IMR-90 (cell line): ENCODE measurements at regions not wholly inside any gene's neighbourhood (a gene's known extent, or its start where the extent isn't known, plus 50 kb on each side); places are given as distances from the start of the nearest gene placed in this dataset.
"Not testable (repeated sequence)": the region's sequence is repeated elsewhere in the genome, so short reads cannot be mapped to it uniquely, and the experiment has no call there.

Source experiments
- BHLHE40 ChIP-seq: fragments of 150-350 bp; IDR thresholded peaks from 2 replicates; pipeline ENCODE4 v1.6.1; 2016; ENCODE audit warnings: mild to moderate bottlenecking, low read depth, low read length
- CEBPB ChIP-seq: IDR thresholded peaks from 2 replicates; pipeline ENCODE4 v1.6.1; 2012; ENCODE audit warnings: low read depth, low read length, improper control_type of control experiment
- CHD1 ChIP-seq: IDR thresholded peaks from 2 replicates; pipeline ENCODE4 v1.6.1; 2012; ENCODE audit warnings: low read depth, low read length, improper control_type of control experiment
- FOS ChIP-seq: fragments of 150-350 bp; IDR thresholded peaks from 2 replicates; pipeline ENCODE4 v1.6.1; 2016; ENCODE audit warnings: low read depth, low read length
- MAFK ChIP-seq: IDR thresholded peaks from 2 replicates; pipeline ENCODE4 v1.6.1; 2012; ENCODE audit warnings: low read depth, low read length, improper control_type of control experiment
- MAZ ChIP-seq: IDR thresholded peaks from 2 replicates; pipeline ENCODE4 v1.6.1; 2012; ENCODE audit warnings: low read depth, mild to moderate bottlenecking, low read length, improper control_type of control experiment, moderate library complexity, borderline replicate concordance
- NFE2L2 ChIP-seq: fragments of 150-350 bp; IDR thresholded peaks from 2 replicates; pipeline ENCODE4 v1.6.1; 2016; ENCODE audit warnings: low read depth, mild to moderate bottlenecking, low read length
- POLR2A ChIP-seq: IDR thresholded peaks from 2 replicates; pipeline ENCODE4 v1.6.1; 2012; ENCODE audit warnings: mild to moderate bottlenecking, low read depth, low read length
- RAD21 ChIP-seq: IDR thresholded peaks from 2 replicates; pipeline ENCODE4 v1.6.1; 2012; ENCODE audit warnings: low read length, improper control_type of control experiment
- RCOR1 ChIP-seq: IDR thresholded peaks from 2 replicates; pipeline ENCODE4 v1.6.1; 2012; ENCODE audit warnings: mild to moderate bottlenecking, low read length, improper control_type of control experiment; ENCODE audit not compliant: insufficient replicate concordance
- RFX5 ChIP-seq: IDR thresholded peaks from 2 replicates; pipeline ENCODE4 v1.8.0; 2012; ENCODE audit warnings: low read depth, mild to moderate bottlenecking, low read length, moderate library complexity
- USF2 ChIP-seq: fragments of 150-350 bp; IDR thresholded peaks from 2 replicates; pipeline ENCODE4 v1.6.1; 2017; ENCODE audit warnings: mild to moderate bottlenecking, antibody characterized with exemption, low read length, low read depth
- TF ChIP-seq, protein P1 (sequence below): conservative IDR thresholded peaks from 2 replicates; pipeline ENCODE4 v1.5.1; 2012; ENCODE audit warnings: mild to moderate bottlenecking, low read depth, low read length, improper control_type of control experiment

DNA sequence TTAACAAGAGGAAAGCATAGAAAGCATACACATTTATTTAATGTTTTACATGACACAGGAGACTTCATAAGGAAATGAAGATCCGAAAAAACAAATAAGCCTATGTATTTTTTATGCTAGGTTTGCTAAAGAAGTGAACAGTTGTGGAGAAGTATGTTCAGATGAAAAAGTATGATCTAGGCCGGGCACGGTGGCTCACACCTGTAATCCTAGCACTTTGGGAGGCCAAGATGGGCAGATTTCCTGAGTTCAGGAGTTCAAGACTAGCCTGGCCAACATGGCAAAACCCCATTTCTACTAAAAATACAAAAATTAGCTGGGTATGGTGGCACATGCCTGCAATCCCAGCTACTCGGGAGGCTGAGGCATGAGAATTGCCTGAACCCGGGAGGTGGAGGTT, 69.2 kb upstream of the RPL38 start:
- TF ChIP-seq, protein P1, sequence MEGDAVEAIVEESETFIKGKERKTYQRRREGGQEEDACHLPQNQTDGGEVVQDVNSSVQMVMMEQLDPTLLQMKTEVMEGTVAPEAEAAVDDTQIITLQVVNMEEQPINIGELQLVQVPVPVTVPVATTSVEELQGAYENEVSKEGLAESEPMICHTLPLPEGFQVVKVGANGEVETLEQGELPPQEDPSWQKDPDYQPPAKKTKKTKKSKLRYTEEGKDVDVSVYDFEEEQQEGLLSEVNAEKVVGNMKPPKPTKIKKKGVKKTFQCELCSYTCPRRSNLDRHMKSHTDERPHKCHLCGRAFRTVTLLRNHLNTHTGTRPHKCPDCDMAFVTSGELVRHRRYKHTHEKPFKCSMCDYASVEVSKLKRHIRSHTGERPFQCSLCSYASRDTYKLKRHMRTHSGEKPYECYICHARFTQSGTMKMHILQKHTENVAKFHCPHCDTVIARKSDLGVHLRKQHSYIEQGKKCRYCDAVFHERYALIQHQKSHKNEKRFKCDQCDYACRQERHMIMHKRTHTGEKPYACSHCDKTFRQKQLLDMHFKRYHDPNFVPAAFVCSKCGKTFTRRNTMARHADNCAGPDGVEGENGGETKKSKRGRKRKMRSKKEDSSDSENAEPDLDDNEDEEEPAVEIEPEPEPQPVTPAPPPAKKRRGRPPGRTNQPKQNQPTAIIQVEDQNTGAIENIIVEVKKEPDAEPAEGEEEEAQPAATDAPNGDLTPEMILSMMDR, result not testable (repeated sequence)
- TF ChIP-seq RAD21, MAZ, USF2, RFX5, BHLHE40, CEBPB, POLR2A, MAFK, CHD1, FOS, NFE2L2, RCOR1: not testable (repeated sequence)
